Spinal cord (tissue), 9 donors: ENCODE measurements at regions not wholly inside any gene's neighbourhood (a gene's known extent, or its start where the extent isn't known, plus 50 kb on each side); places are given as distances from the start of the nearest gene placed in this dataset.
A peak's percentile ranks its signal among the peaks of the same experiment; 100 is the strongest.

ENCODE experiments used
- DNase-seq, 6 donors: peaks; one replicate each; pipeline versions ENCODE4 v3.0.0 to v3.0.0-alpha.2; 2013 to 2015; ENCODE audit warnings: low spot score in 6 of 6, low read depth in 4 of 6
- H3K27ac ChIP-seq: one replicate; pipeline ENCODE4 v1.5.1; 2013; ENCODE audit warnings: low read depth, low read length, control low read depth
- H3K27me3 ChIP-seq: one replicate; pipeline ENCODE4 v1.6.1; 2013; ENCODE audit warnings: low read length; ENCODE audit not compliant: control insufficient read depth, insufficient read depth
- H3K36me3 ChIP-seq: one replicate; pipeline ENCODE4 v1.6.1; 2013; ENCODE audit warnings: low read length; ENCODE audit not compliant: control insufficient read depth, insufficient read depth
- H3K4me1 ChIP-seq: one replicate; pipeline ENCODE4 v1.6.1; 2013; ENCODE audit warnings: low read length; ENCODE audit not compliant: control insufficient read depth, insufficient read depth
- H3K4me3 ChIP-seq: one replicate; pipeline ENCODE4 v1.5.1; 2013; ENCODE audit warnings: low read depth, low read length, control low read depth
- H3K9me3 ChIP-seq: one replicate; pipeline ENCODE4 v1.6.1; 2013; ENCODE audit warnings: low read length; ENCODE audit not compliant: control insufficient read depth, insufficient read depth
- WGBS: methylation state at CpG from one replicate; pipeline ENCODE4 v1.1.5; 2013; ENCODE audit warnings: missing lambda C conversion rate; ENCODE audit not compliant: insufficient coverage; 5-methylcytosine and 5-hydroxymethylcytosine counted together
- donor health status: healthy.

GRCh38 chr18:24588440-24588839 is 128.0 kb downstream of the HRH4 start:
- H3K4me3 ChIP-seq, result no peak overlapping the region
- H3K36me3 ChIP-seq, result no peaks in the 10 kb centered on the region
- no peaks in the 10 kb centered on the region for H3K4me1 ChIP-seq
- WGBS, result 100% methylated on average over 2 of the region's 5 CpGs
- no peaks in the 10 kb centered on the region for H3K27me3 ChIP-seq
- no peak overlapping the region for H3K27ac ChIP-seq
- no peak for DNase-seq
- no peaks in the 10 kb centered on the region for H3K9me3 ChIP-seq

- no peak overlapping the region for H3K27ac ChIP-seq
- H3K36me3 ChIP-seq, result no peaks in the 10 kb centered on the region
- peaks cover 8% of the 10 kb centered on the region for H3K4me1 ChIP-seq
- no peaks in the 10 kb centered on the region for H3K9me3 ChIP-seq
- DNase-seq, result no peak
- no peak overlapping the region for H3K4me3 ChIP-seq
- H3K27me3 ChIP-seq, result no peaks in the 10 kb centered on the region
- 55% methylated on average over 3 of the region's 4 CpGs for WGBS
These were observed 130.5 kb downstream of the HRH4 start for GRCh38 chr18:24590946-24591345.

DNA sequence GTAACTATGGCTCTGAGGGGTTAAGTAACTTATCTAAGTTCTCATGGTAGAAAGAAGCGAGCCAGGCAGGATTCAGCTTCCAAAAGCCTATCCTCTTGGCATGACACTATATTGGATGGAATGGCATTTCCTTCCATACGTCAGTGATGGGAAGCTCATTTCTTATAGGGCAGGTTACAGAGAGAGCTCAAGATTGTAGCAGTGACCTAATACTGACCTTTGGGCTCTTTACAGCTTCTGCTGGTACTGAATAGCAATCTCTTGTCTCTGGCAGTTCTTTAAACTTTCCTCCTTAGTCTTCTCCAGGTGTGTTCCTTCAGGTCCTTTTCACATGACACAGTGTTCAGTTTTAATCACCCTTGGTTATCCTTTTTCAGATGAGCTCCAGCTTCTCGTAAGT is 133.0 kb downstream of the HRH4 start:
- Histone ChIP-seq H3K4me3 (no peak overlapping the region), H3K4me1 (peaks cover 8% of the 10 kb centered on the region), H3K27ac (no peak overlapping the region), H3K27me3 (peaks cover 4% of the 10 kb centered on the region), H3K36me3 (no peaks in the 10 kb centered on the region), H3K9me3 (no peaks in the 10 kb centered on the region)
- DNase-seq, result no peak
- 100% methylated on average over 1 of the region's 3 CpGs for WGBS

- H3K27ac ChIP-seq, result no peak overlapping the region
- WGBS, result no CpG with 5 or more reads among the region's 4 CpGs
- no peak for DNase-seq
These were observed 133.4 kb downstream of the HRH4 start for GRCh38 chr18:24593886-24594285.

DNA sequence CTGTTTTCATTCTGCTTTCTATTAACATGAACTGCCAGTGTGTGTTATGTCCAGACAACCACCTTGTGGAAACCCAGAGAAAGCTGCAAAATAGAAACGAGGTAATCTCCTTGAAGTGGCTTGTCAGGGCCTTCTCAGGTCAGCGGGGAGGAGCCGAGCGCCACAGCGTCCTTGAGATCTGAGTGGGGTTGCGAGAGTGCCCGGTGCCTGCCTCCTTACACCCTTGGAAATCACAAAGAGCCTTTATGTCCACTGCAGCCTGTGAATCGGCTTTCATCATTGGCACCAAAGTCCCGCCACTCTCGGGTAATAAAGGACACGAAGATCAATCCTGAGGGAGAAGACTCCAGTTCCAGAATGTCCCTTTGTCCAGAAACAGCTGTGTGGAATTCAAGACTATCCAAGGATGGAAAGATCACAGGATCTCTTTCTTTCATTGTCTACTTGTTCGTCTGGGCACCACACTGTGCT is 135.2 kb downstream of the HRH4 start:
- H3K27me3 ChIP-seq, result peaks cover 4% of the 10 kb centered on the region
- no peaks in the 10 kb centered on the region for H3K36me3 ChIP-seq
- H3K9me3 ChIP-seq, result no peaks in the 10 kb centered on the region
- no peak overlapping the region for H3K4me3 ChIP-seq
- no peak overlapping the region for H3K27ac ChIP-seq
- peak in 3 of 6 donors; percentile 14 to 53 (median 41) for DNase-seq
- WGBS, result 22% methylated on average over 11 of the region's 12 CpGs
- peaks cover 8% of the 10 kb centered on the region for H3K4me1 ChIP-seq

More at GRCh38 chr18:24593886-24594285, 133.4 kb downstream of the HRH4 start:
- H3K9me3 ChIP-seq, result no peaks in the 10 kb centered on the region
- H3K4me1 ChIP-seq, result peaks cover 8% of the 10 kb centered on the region
- H3K4me3 ChIP-seq, result no peak overlapping the region
- H3K27me3 ChIP-seq, result peaks cover 4% of the 10 kb centered on the region
- no peaks in the 10 kb centered on the region for H3K36me3 ChIP-seq

GRCh38 chr18:24600076-24600654 is 139.7 kb downstream of the HRH4 start:
- peaks cover 4% of the 10 kb centered on the region for H3K27me3 ChIP-seq
- no peak overlapping the region for H3K4me3 ChIP-seq
- no peaks in the 10 kb centered on the region for H3K36me3 ChIP-seq
- no peak overlapping the region for H3K27ac ChIP-seq
- no peaks in the 10 kb centered on the region for H3K9me3 ChIP-seq
- no CpG with 5 or more reads among the region's 6 CpGs for WGBS
- DNase-seq, result peak; percentile 41 to 94 (median 64)
- peaks cover 8% of the 10 kb centered on the region for H3K4me1 ChIP-seq

- Histone ChIP-seq H3K36me3 (no peaks in the 10 kb centered on the region), H3K27me3 (peaks cover 4% of the 10 kb centered on the region), H3K27ac (no peak overlapping the region), H3K4me3 (no peak overlapping the region), H3K9me3 (no peaks in the 10 kb centered on the region), H3K4me1 (no peaks in the 10 kb centered on the region)
- no peak for DNase-seq
- WGBS, result no CpG with 5 or more reads among the region's 1 CpG
These were observed 141.1 kb downstream of the HRH4 start for GRCh38 chr18:24601585-24601984.

- Histone ChIP-seq H3K27ac (no peak overlapping the region), H3K27me3 (no peaks in the 10 kb centered on the region), H3K9me3 (no peaks in the 10 kb centered on the region), H3K36me3 (no peaks in the 10 kb centered on the region), H3K4me1 (no peaks in the 10 kb centered on the region), H3K4me3 (no peak overlapping the region)
- peak in 1 of 6 donors; percentile 65 for DNase-seq
- no CpG with 5 or more reads among the region's 4 CpGs for WGBS
These were observed 141.8 kb downstream of the HRH4 start for GRCh38 chr18:24602201-24602600.

DNA sequence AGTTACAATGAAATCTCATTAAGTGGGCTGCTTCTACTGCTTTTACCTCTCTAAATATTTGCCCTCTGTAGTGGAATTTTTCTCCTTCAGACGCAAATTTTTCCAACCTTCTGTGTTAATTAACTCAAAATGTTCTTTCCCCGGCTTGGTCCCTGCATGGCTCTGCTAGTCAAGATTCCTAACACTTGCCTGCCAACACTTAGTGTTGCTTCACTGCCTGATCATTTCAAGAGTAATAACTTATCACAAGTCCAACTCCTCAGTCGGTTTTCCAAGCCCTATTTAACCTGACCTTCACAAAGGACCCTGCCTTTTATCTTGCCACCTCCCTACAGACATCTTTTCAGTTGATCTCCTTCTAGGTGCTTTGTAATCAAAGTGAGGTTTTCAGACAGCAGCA is 142.7 kb downstream of the HRH4 start:
- Histone ChIP-seq H3K36me3 (no peaks in the 10 kb centered on the region), H3K27me3 (no peaks in the 10 kb centered on the region), H3K4me1 (no peaks in the 10 kb centered on the region), H3K9me3 (no peaks in the 10 kb centered on the region), H3K4me3 (no peak overlapping the region), H3K27ac (no peak overlapping the region)
- DNase-seq, result no peak
- WGBS, result 69% methylated on average over 2 of the region's 3 CpGs

DNA sequence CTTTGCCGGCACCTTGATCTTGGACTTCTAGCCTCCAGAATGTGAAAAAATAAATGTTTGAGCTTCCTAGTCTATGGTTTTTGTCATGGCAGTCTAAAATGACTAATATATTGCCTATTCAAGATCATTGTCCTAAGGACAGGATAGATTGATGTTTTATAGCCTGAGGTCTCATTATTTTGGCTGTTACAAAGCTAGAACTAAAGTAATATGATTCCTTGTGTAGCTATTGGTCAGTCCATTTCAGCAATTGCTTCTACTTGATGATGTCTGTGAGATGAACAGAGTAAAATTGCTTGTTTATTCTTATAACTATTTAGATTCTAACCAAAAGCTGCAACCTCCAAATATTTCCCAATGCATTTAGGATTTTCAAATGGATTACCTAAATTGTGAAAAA is 145.0 kb downstream of the HRH4 start:
- no CpG with 5 or more reads among the region's 1 CpG for WGBS
- no peak overlapping the region for H3K27ac ChIP-seq

More for the DNA sequence above, 145.0 kb downstream of the HRH4 start:
- Histone ChIP-seq H3K4me3 (no peak overlapping the region), H3K27me3 (no peaks in the 10 kb centered on the region), H3K36me3 (no peaks in the 10 kb centered on the region), H3K9me3 (no peaks in the 10 kb centered on the region), H3K4me1 (no peaks in the 10 kb centered on the region)
- no peak for DNase-seq
